ENCODE measurements at regions not wholly inside any gene's neighbourhood (a gene's known extent, or its start where the extent isn't known, plus 50 kb on each side); places are given as distances from the start of the nearest gene placed in this dataset.

DNA sequence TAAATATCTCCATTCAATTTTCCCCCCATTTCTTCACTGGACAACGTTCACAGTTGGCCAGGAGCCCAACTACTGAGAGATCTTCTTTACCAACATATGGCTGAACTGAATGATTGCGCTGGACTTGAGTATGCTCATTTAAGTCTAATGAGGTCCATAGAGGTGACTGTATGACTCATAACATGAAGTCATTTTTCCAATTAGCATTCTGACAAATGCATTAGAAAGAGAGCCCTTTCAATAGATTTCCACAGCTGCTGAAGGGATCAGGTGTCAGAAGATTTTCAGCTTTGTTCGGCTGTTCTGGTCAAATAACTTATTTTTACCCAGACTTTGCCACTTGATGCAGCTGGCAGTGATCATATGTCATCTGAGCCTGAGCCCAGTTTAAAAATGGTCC lies 438.0 kb downstream of the ETV1 start:
- TF ChIP-seq CTCF (IDR thresholded peaks at IDR 0.05 in 2 of 3, conservative IDR thresholded peaks at IDR 0.05 in 1 of 3; ENCODE audit: borderline replicate concordance in 1 of 3, insufficient read depth in 1 of 3, low read depth in 2 of 3, low read length in 2 of 3) (no peak), ELF1 (IDR thresholded peaks at IDR 0.05; ENCODE audit: borderline replicate concordance, low read depth) (no peak), POLR2AphosphoS5 (IDR thresholded peaks at IDR 0.05; ENCODE audit: low read depth, low read length) (no peak)

Data from HCT116 (cell line).